HEK293 (cell line): ENCODE measurements at regions not wholly inside any gene's neighbourhood (a gene's known extent, or its start where the extent isn't known, plus 50 kb on each side); places are given as distances from the start of the nearest gene placed in this dataset.

Experiments
- CTCF ChIA-PET: fragments of 350-600 bp; formaldehyde crosslinking; extraction: SDS; loops from one replicate; lab custom pipeline; 2021; ENCODE audit warnings: antibody characterized with exemption; lab: Yijun Ruan, JAX
- POLR2A ChIA-PET: fragments of 300-600 bp; formaldehyde crosslinking; extraction: SDS; loops from one replicate; lab custom pipeline; 2020; ENCODE audit warnings: antibody characterized with exemption, inconsistent platforms; lab: Yijun Ruan, JAX
- H3K27ac ChIP-seq: fragments of 200-500 bp; sonication (Bioruptor generic); 2 replicates; pipeline ENCODE4 v1.5.1; 2014; ENCODE audit warnings: low read depth, low read length, control low read depth, inconsistent platforms; ENCODE audit errors: extremely low read depth
- H3K36me3 ChIP-seq, 2 experiments: fragments of 200-500 bp in 1 of 2; sonication (Bioruptor generic) in 1 of 2; 1 replicate in 1 of 2; 2 replicates in 1 of 2; pipeline ENCODE4 v1.5.1; 2014 to 2017; ENCODE audit warnings: inconsistent platforms in 2 of 2, low read length in 2 of 2; ENCODE audit not compliant: control insufficient read depth in 2 of 2, insufficient read depth in 1 of 2
- H3K4me1 ChIP-seq: fragments of 200-500 bp; sonication (Bioruptor generic); 2 replicates; pipeline ENCODE4 v1.5.1; 2014; ENCODE audit warnings: mild to moderate bottlenecking, low read length, inconsistent platforms; ENCODE audit not compliant: control insufficient read depth, insufficient read depth
- H3K4me3 ChIP-seq: 2 replicates; pipeline ENCODE4 v1.5.1; 2011; ENCODE audit warnings: low read depth, mild to moderate bottlenecking, control low read depth, low read length, moderate library complexity
- H3K9me3 ChIP-seq: fragments of 200-500 bp; sonication (Bioruptor generic); 2 replicates; pipeline ENCODE4 v1.5.1; 2014; ENCODE audit warnings: low read depth, low read length, inconsistent platforms; ENCODE audit not compliant: control insufficient read depth, insufficient read depth
- CTCF ChIP-seq: fragments of 450-650 bp; formaldehyde crosslinking; IDR thresholded peaks from 2 replicates; pipeline ENCODE4 v1.5.1; 2016; ENCODE audit warnings: missing biosample characterization, missing genetic modification characterization
- GLI4 ChIP-seq: fragments of 450-650 bp; formaldehyde crosslinking; IDR thresholded peaks from 2 replicates; pipeline ENCODE4 v1.5.1; 2016; ENCODE audit warnings: missing biosample characterization, missing genetic modification characterization
- GLIS2 ChIP-seq: fragments of 450-650 bp; formaldehyde crosslinking; IDR thresholded peaks from 2 replicates; pipeline ENCODE4 v1.5.1; 2016; ENCODE audit warnings: missing biosample characterization, missing genetic modification characterization
- KLF10 ChIP-seq: fragments of 450-650 bp; IDR thresholded peaks from 2 replicates; pipeline ENCODE4 v1.5.1; 2018; ENCODE audit warnings: missing biosample characterization, mild to moderate bottlenecking, missing genetic modification characterization
- PRDM1 ChIP-seq: fragments of 450-650 bp; formaldehyde crosslinking; IDR thresholded peaks from 2 replicates; pipeline ENCODE4; 2016; ENCODE audit warnings: missing biosample characterization, missing genetic modification characterization
- ZBTB17 ChIP-seq: fragments of 450-650 bp; formaldehyde crosslinking; IDR thresholded peaks from 2 replicates; pipeline ENCODE4 v1.5.1; 2016; ENCODE audit warnings: missing biosample characterization, missing genetic modification characterization
- ZBTB21 ChIP-seq: fragments of 450-650 bp; formaldehyde crosslinking; IDR thresholded peaks from 2 replicates; pipeline ENCODE4 v1.5.1; 2017; ENCODE audit warnings: missing biosample characterization, missing genetic modification characterization
- ZBTB8A ChIP-seq: fragments of 450-650 bp; formaldehyde crosslinking; IDR thresholded peaks from 2 replicates; pipeline ENCODE4 v1.5.1; 2016; ENCODE audit warnings: missing biosample characterization, missing genetic modification characterization
- ZNF10 ChIP-seq: fragments of 450-650 bp; formaldehyde crosslinking; IDR thresholded peaks from 2 replicates; pipeline ENCODE4 v1.5.1; 2017; ENCODE audit warnings: missing biosample characterization, missing genetic modification characterization
- ZNF133 ChIP-seq: fragments of 450-650 bp; formaldehyde crosslinking; IDR thresholded peaks from 2 replicates; pipeline ENCODE4 v1.5.1; 2016; ENCODE audit warnings: missing biosample characterization, missing genetic modification characterization
- ZNF19 ChIP-seq: fragments of 450-650 bp; formaldehyde crosslinking; IDR thresholded peaks from 2 replicates; pipeline ENCODE4; 2016; ENCODE audit warnings: missing biosample characterization, missing genetic modification characterization, low read depth
- ZNF23 ChIP-seq: fragments of 450-650 bp; formaldehyde crosslinking; IDR thresholded peaks from 2 replicates; pipeline ENCODE4 v1.5.1; 2016; ENCODE audit warnings: missing biosample characterization, missing genetic modification characterization, borderline replicate concordance
- ZNF24 ChIP-seq: fragments of 450-650 bp; formaldehyde crosslinking; IDR thresholded peaks from 2 replicates; pipeline ENCODE4 v1.5.1; 2016; ENCODE audit warnings: missing biosample characterization, missing genetic modification characterization
- ZNF354C ChIP-seq: fragments of 450-650 bp; formaldehyde crosslinking; IDR thresholded peaks from 2 replicates; pipeline ENCODE4 v1.5.1; 2016; ENCODE audit warnings: missing biosample characterization, missing genetic modification characterization, low read depth, borderline replicate concordance
- ZNF398 ChIP-seq: fragments of 450-650 bp; formaldehyde crosslinking; IDR thresholded peaks from 2 replicates; pipeline ENCODE4 v1.5.1; 2017; ENCODE audit warnings: missing biosample characterization, missing genetic modification characterization
- ZNF501 ChIP-seq: fragments of 450-650 bp; formaldehyde crosslinking; IDR thresholded peaks from 2 replicates; pipeline ENCODE4 v1.5.1; 2016; ENCODE audit warnings: missing biosample characterization, missing genetic modification characterization
- ZNF549 ChIP-seq: fragments of 450-650 bp; IDR thresholded peaks from 2 replicates; pipeline ENCODE4 v1.5.1; 2018; ENCODE audit warnings: missing biosample characterization, missing genetic modification characterization, mild to moderate bottlenecking, inconsistent platforms, moderate library complexity
- ZNF596 ChIP-seq: fragments of 450-650 bp; IDR thresholded peaks from 2 replicates; pipeline ENCODE4 v1.5.0; 2018; ENCODE audit warnings: missing biosample characterization, mild to moderate bottlenecking, missing genetic modification characterization, moderate library complexity
- ZNF621 ChIP-seq: fragments of 450-650 bp; formaldehyde crosslinking; IDR thresholded peaks from 2 replicates; pipeline ENCODE4 v1.5.1; 2017; ENCODE audit warnings: missing biosample characterization, missing genetic modification characterization
- ZNF670 ChIP-seq: fragments of 450-650 bp; formaldehyde crosslinking; IDR thresholded peaks from 2 replicates; pipeline ENCODE4 v1.5.1; 2016; ENCODE audit warnings: missing biosample characterization, missing genetic modification characterization, low read depth
- ZNF768 ChIP-seq: fragments of 450-650 bp; formaldehyde crosslinking; IDR thresholded peaks from 2 replicates; pipeline ENCODE4 v1.5.1; 2018; ENCODE audit warnings: missing biosample characterization, mild to moderate bottlenecking, missing genetic modification characterization
- ZNF785 ChIP-seq: fragments of 450-650 bp; formaldehyde crosslinking; IDR thresholded peaks from 2 replicates; pipeline ENCODE4 v1.5.1; 2016; ENCODE audit warnings: missing biosample characterization, missing genetic modification characterization
- ZSCAN30 ChIP-seq: fragments of 450-650 bp; IDR thresholded peaks from 2 replicates; pipeline ENCODE4 v1.5.1; 2018; ENCODE audit warnings: missing biosample characterization, mild to moderate bottlenecking, missing genetic modification characterization, moderate library complexity
- TF ChIP-seq, protein P1 (sequence below): fragments of 450-650 bp; formaldehyde crosslinking; IDR thresholded peaks from 2 replicates; pipeline ENCODE4 v1.5.1; 2017; ENCODE audit warnings: missing biosample characterization, missing genetic modification characterization
- TF ChIP-seq, protein P2 (sequence below): fragments of 450-650 bp; formaldehyde crosslinking; IDR thresholded peaks from 2 replicates; pipeline ENCODE4 v1.5.1; 2016; ENCODE audit warnings: missing biosample characterization, missing genetic modification characterization
- TF ChIP-seq, protein P3 (sequence below): fragments of 450-650 bp; formaldehyde crosslinking; IDR thresholded peaks from 2 replicates; pipeline ENCODE4 v1.5.1; 2016; ENCODE audit warnings: missing biosample characterization, missing genetic modification characterization, low read depth

- no peak for TF ChIP-seq ZNF398 (tag by site-specific recombination)
- no peak for TF ChIP-seq ZSCAN30
- TF ChIP-seq PRDM1, result no peak
- TF ChIP-seq ZNF596 (tag by site-specific recombination), result no peak
Observed at GRCh38 chr6:74676906-74677305, 528.9 kb downstream of the COL12A1 start (continued).

DNA sequence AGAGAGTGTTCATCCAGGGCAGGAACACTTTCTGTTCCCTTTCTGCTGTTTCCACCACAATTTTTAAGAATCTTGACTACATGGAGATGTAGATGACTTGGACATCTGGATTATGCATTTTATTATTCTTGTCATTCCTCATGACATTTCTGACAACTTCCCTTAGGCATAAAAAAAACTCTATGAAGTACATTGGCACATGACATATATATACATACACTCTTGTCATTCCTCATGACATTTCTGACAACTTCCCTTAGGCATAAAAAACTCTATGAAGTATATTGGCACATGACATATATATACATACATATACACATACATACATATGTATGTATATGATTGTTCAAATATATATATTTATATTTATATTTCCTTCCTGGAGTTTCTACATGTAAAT is 531.5 kb downstream of the COL12A1 start:
- CTCF ChIA-PET, result no interaction called here
- no peak overlapping the region for H3K27ac ChIP-seq
- no peaks in the 10 kb centered on the region for H3K4me1 ChIP-seq
- no peaks in the 10 kb centered on the region for H3K36me3 ChIP-seq
- POLR2A ChIA-PET, result no interaction called here
- no peaks in the 10 kb centered on the region for H3K9me3 ChIP-seq
- TF ChIP-seq ZNF354C (no peak), ZNF768 (tag by site-specific recombination) (no peak), ZNF596 (tag by site-specific recombination) (no peak), ZNF19 (tag by site-specific recombination) (no peak), GLI4 (tag by site-specific recombination) (no peak), ZNF133 (tag by site-specific recombination) (no peak), ZNF621 (tag by site-specific recombination) (no peak), ZNF23 (tag by site-specific recombination) (no peak), ZNF501 (tag by site-specific recombination) (no peak), ZBTB17 (tag by site-specific recombination) (no peak), ZNF24 (tag by site-specific recombination) (no peak)
- TF ChIP-seq, all 188 proteins: peak for 0
- no peak overlapping the region for H3K4me3 ChIP-seq

GRCh38 chr6:74671558-74672025 is 534.3 kb downstream of the COL12A1 start:
- POLR2A ChIA-PET, result interaction anchor here (0.7 kb wide), 1 partner anchor 400 kb away, joined by 3 read pairs; no protein-coding TSS in a partner anchor
- Histone ChIP-seq H3K27ac (no peak overlapping the region), H3K36me3 (no peaks in the 10 kb centered on the region), H3K4me3 (no peak overlapping the region), H3K9me3 (no peaks in the 10 kb centered on the region), H3K4me1 (no peaks in the 10 kb centered on the region)
- CTCF ChIA-PET, result interaction anchor here (0.6 kb wide), 2 partner anchors 24 to 68 kb away, joined by 3 read pairs; no protein-coding TSS in a partner anchor
- no peak for TF ChIP-seq ZNF10 (tag by site-specific recombination)
- TF ChIP-seq ZNF549, result no peak
- TF ChIP-seq ZBTB21, result no peak
- TF ChIP-seq ZNF670 (tag by site-specific recombination), result no peak
- TF ChIP-seq ZNF621 (tag by site-specific recombination), result no peak
- no peak for TF ChIP-seq ZBTB8A (tag by site-specific recombination)
- no peak for TF ChIP-seq KLF10
- TF ChIP-seq, protein P1, sequence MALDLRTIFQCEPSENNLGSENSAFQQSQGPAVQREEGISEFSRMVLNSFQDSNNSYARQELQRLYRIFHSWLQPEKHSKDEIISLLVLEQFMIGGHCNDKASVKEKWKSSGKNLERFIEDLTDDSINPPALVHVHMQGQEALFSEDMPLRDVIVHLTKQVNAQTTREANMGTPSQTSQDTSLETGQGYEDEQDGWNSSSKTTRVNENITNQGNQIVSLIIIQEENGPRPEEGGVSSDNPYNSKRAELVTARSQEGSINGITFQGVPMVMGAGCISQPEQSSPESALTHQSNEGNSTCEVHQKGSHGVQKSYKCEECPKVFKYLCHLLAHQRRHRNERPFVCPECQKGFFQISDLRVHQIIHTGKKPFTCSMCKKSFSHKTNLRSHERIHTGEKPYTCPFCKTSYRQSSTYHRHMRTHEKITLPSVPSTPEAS (tag by site-specific recombination), result no peak
- TF ChIP-seq, protein P2, sequence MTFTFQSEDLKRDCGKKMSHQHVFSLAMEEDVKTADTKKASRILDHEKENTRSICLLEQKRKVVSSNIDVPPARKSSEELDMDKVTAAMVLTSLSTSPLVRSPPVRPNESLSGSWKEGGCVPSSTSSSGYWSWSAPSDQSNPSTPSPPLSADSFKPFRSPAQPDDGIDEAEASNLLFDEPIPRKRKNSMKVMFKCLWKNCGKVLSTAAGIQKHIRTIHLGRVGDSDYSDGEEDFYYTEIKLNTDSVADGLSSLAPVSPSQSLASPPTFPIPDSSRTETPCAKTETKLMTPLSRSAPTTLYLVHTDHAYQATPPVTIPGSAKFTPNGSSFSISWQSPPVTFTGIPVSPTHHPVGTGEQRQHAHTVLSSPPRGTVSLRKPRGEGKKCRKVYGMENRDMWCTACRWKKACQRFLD (tag by site-specific recombination), result no peak
- TF ChIP-seq GLIS2 (tag by site-specific recombination), result no peak
- TF ChIP-seq, protein P3, sequence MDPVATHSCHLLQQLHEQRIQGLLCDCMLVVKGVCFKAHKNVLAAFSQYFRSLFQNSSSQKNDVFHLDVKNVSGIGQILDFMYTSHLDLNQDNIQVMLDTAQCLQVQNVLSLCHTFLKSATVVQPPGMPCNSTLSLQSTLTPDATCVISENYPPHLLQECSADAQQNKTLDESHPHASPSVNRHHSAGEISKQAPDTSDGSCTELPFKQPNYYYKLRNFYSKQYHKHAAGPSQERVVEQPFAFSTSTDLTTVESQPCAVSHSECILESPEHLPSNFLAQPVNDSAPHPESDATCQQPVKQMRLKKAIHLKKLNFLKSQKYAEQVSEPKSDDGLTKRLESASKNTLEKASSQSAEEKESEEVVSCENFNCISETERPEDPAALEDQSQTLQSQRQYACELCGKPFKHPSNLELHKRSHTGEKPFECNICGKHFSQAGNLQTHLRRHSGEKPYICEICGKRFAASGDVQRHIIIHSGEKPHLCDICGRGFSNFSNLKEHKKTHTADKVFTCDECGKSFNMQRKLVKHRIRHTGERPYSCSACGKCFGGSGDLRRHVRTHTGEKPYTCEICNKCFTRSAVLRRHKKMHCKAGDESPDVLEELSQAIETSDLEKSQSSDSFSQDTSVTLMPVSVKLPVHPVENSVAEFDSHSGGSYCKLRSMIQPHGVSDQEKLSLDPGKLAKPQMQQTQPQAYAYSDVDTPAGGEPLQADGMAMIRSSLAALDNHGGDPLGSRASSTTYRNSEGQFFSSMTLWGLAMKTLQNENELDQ, result no peak
- TF ChIP-seq CTCF (tag by site-specific recombination), result no peak
- TF ChIP-seq ZNF785 (tag by site-specific recombination), result no peak
